Activated T-cell treated with anti-CD3 and anti-CD28 coated beads, Interleukin-2, amount 50 U/mL, for 72 hours (primary cell): ENCODE measurements at regions not wholly inside any gene's neighbourhood (a gene's known extent, or its start where the extent isn't known, plus 50 kb on each side); places are given as distances from the start of the nearest gene placed in this dataset.
"Not testable (repeated sequence)": the region's sequence is repeated elsewhere in the genome, so short reads cannot be mapped to it uniquely, and the experiment has no call there.

ENCODE experiments used
- ATAC-seq, 2 donors: fragments of 150-1000 bp; cut with Tn5 transposase; replicated peaks in 1 of 2; 2 replicates each; pipeline ENCODE4 v1.10.0; 2021; ENCODE audit warnings: moderate library complexity in 2 of 2, mild to moderate bottlenecking in 1 of 2
- DNase-seq, 2 donors: peaks; one replicate each; pipeline ENCODE4 v3.0.0; 2021 to 2022; ENCODE audit warnings: mixed read lengths in 1 of 2
- H3K27ac Mint-ChIP-seq: one replicate; pipeline ENCODE4 v1.8.0; 2022; ENCODE audit warnings: mild to moderate bottlenecking, moderate library complexity, mixed read lengths
- H3K27me3 Mint-ChIP-seq: one replicate; pipeline ENCODE4 v1.8.0; 2022; ENCODE audit warnings: low read depth, mixed read lengths
- H3K36me3 Mint-ChIP-seq, 2 donors: one replicate each; pipeline ENCODE4 v1.8.0; 2022; ENCODE audit warnings: mixed read lengths in 2 of 2, mild to moderate bottlenecking in 1 of 2; ENCODE audit not compliant: insufficient read depth in 2 of 2
- H3K4me1 Mint-ChIP-seq: one replicate; pipeline ENCODE4 v1.8.0; 2022; ENCODE audit warnings: low read depth, mixed read lengths
- H3K4me3 Mint-ChIP-seq, 2 donors: one replicate each; pipeline ENCODE4 v1.8.0; 2022; ENCODE audit warnings: mild to moderate bottlenecking in 2 of 2, mixed read lengths in 2 of 2, moderate library complexity in 2 of 2
- H3K9me3 Mint-ChIP-seq, 2 donors: one replicate each; pipeline ENCODE4 v1.8.0; 2022; ENCODE audit warnings: mixed read lengths in 2 of 2

- ATAC-seq (no peak), DNase-seq (no peak)
- Mint-ChIP-seq H3K27me3 (no peaks in the 10 kb centered on the region), H3K4me3 (no peak overlapping the region), H3K36me3 (peaks cover 0 to 2% of the 10 kb centered on the region in 2 donors), H3K4me1 (no peaks in the 10 kb centered on the region), H3K9me3 (peaks cover 6 to 12% of the 10 kb centered on the region in 2 donors), H3K27ac (no peak overlapping the region)
Observed at GRCh38 chr2:116489944-116490343, 1324.5 kb upstream of the DDX18 start.

- Mint-ChIP-seq H3K27ac (no peak overlapping the region), H3K4me3 (no peak overlapping the region), H3K9me3 (peaks cover 6 to 12% of the 10 kb centered on the region in 2 donors), H3K36me3 (peaks cover 0 to 2% of the 10 kb centered on the region in 2 donors), H3K27me3 (no peaks in the 10 kb centered on the region), H3K4me1 (no peaks in the 10 kb centered on the region)
- ATAC-seq: no peak
- DNase-seq: no peak
Observed at GRCh38 chr2:116490511-116491145, 1323.9 kb upstream of the DDX18 start.

GRCh38 chr2:116491292-116491691 lies 1323.2 kb upstream of the DDX18 start:
- DNase-seq (no peak), ATAC-seq (no peak)
- Mint-ChIP-seq H3K36me3 (peaks cover 0 to 2% of the 10 kb centered on the region in 2 donors), H3K4me1 (no peaks in the 10 kb centered on the region), H3K27me3 (no peaks in the 10 kb centered on the region), H3K27ac (no peak overlapping the region), H3K9me3 (peaks cover 4 to 11% of the 10 kb centered on the region in 2 donors), H3K4me3 (no peak overlapping the region)

- Mint-ChIP-seq H3K27me3 (no peaks in the 10 kb centered on the region), H3K27ac (no peak overlapping the region), H3K9me3 (peaks cover 0 to 5% of the 10 kb centered on the region in 2 donors), H3K36me3 (no peaks in the 10 kb centered on the region), H3K4me3 (no peak overlapping the region), H3K4me1 (no peaks in the 10 kb centered on the region)
- ATAC-seq (no peak), DNase-seq (no peak)
Observed at GRCh38 chr2:116499389-116499788, 1315.1 kb upstream of the DDX18 start.

GRCh38 chr2:116510117-116510671 lies 1304.3 kb upstream of the DDX18 start:
- Mint-ChIP-seq H3K27ac (no peak overlapping the region), H3K4me3 (no peak overlapping the region), H3K27me3 (no peaks in the 10 kb centered on the region), H3K4me1 (no peaks in the 10 kb centered on the region), H3K9me3 (peaks cover 3 to 7% of the 10 kb centered on the region in 2 donors), H3K36me3 (no peaks in the 10 kb centered on the region)
- ATAC-seq: no peak
- no peak for DNase-seq

- Mint-ChIP-seq H3K27ac (no peak overlapping the region), H3K4me1 (no peaks in the 10 kb centered on the region), H3K9me3 (peaks cover 3 to 7% of the 10 kb centered on the region in 2 donors), H3K4me3 (no peak overlapping the region), H3K27me3 (no peaks in the 10 kb centered on the region), H3K36me3 (no peaks in the 10 kb centered on the region)
- no peak for ATAC-seq
- no peak for DNase-seq
Observed at GRCh38 chr2:116511426-116511825, 1303.1 kb upstream of the DDX18 start.

GRCh38 chr2:116513991-116514390 lies 1300.5 kb upstream of the DDX18 start:
- Mint-ChIP-seq H3K36me3 (no peaks in the 10 kb centered on the region), H3K27me3 (no peaks in the 10 kb centered on the region)
- DNase-seq: no peak

GRCh38 chr2:116517936-116518335 lies 1296.6 kb upstream of the DDX18 start:
- H3K27me3 Mint-ChIP-seq: no peaks in the 10 kb centered on the region
- DNase-seq (no peak), ATAC-seq (no peak)
- no peaks in the 10 kb centered on the region for H3K36me3 Mint-ChIP-seq
- H3K4me1 Mint-ChIP-seq: no peaks in the 10 kb centered on the region
- no peak overlapping the region for H3K27ac Mint-ChIP-seq
- H3K4me3 Mint-ChIP-seq: no peak overlapping the region
- peaks cover 7 to 17% of the 10 kb centered on the region in 2 donors for H3K9me3 Mint-ChIP-seq

More at GRCh38 chr2:116513991-116514390, 1300.5 kb upstream of the DDX18 start:
- ATAC-seq: no peak
- Mint-ChIP-seq H3K27ac (no peak overlapping the region), H3K9me3 (peaks cover 8 to 11% of the 10 kb centered on the region in 2 donors), H3K4me3 (no peak overlapping the region), H3K4me1 (no peaks in the 10 kb centered on the region)

- Mint-ChIP-seq H3K27me3 (no peaks in the 10 kb centered on the region), H3K27ac (no peak overlapping the region), H3K4me1 (no peaks in the 10 kb centered on the region), H3K4me3 (no peak overlapping the region), H3K9me3 (peaks cover 9 to 12% of the 10 kb centered on the region in 2 donors), H3K36me3 (no peaks in the 10 kb centered on the region)
- ATAC-seq: no peak
- no peak for DNase-seq
Observed at GRCh38 chr2:116537811-116538210, 1276.7 kb upstream of the DDX18 start.

GRCh38 chr2:116545286-116546068 lies 1269.0 kb upstream of the DDX18 start:
- H3K4me1 Mint-ChIP-seq: no peaks in the 10 kb centered on the region
- H3K27me3 Mint-ChIP-seq: no peaks in the 10 kb centered on the region
- DNase-seq (no peak), ATAC-seq (no peak)
- no peak overlapping the region for H3K4me3 Mint-ChIP-seq
- H3K27ac Mint-ChIP-seq: no peak overlapping the region
- H3K9me3 Mint-ChIP-seq: peaks cover 3 to 5% of the 10 kb centered on the region in 2 donors
- H3K36me3 Mint-ChIP-seq: no peaks in the 10 kb centered on the region

- H3K4me1 Mint-ChIP-seq, H3K27me3 Mint-ChIP-seq, ATAC-seq, H3K36me3 Mint-ChIP-seq, H3K27ac Mint-ChIP-seq, H3K4me3 Mint-ChIP-seq, DNase-seq: not testable (repeated sequence)
- peaks cover 17 to 20% of the 10 kb centered on the region in 2 donors for H3K9me3 Mint-ChIP-seq
Observed at GRCh38 chr2:116552738-116553419, 1261.6 kb upstream of the DDX18 start.

- Mint-ChIP-seq H3K9me3 (peaks cover 9 to 15% of the 10 kb centered on the region in 2 donors), H3K4me3 (no peak overlapping the region), H3K4me1 (no peaks in the 10 kb centered on the region), H3K27ac (no peak overlapping the region), H3K36me3 (peaks cover 0 to 2% of the 10 kb centered on the region in 2 donors), H3K27me3 (no peaks in the 10 kb centered on the region)
- DNase-seq (no peak), ATAC-seq (no peak)
Observed at GRCh38 chr2:116580209-116580608, 1234.3 kb upstream of the DDX18 start.

- no peaks in the 10 kb centered on the region for H3K36me3 Mint-ChIP-seq
- DNase-seq (no peak), ATAC-seq (no peak)
- no peak overlapping the region for H3K27ac Mint-ChIP-seq
- no peak overlapping the region for H3K4me3 Mint-ChIP-seq
- no peaks in the 10 kb centered on the region for H3K4me1 Mint-ChIP-seq
- H3K9me3 Mint-ChIP-seq: peaks cover 7 to 13% of the 10 kb centered on the region in 2 donors
- H3K27me3 Mint-ChIP-seq: no peaks in the 10 kb centered on the region
Observed at GRCh38 chr2:116582850-116583249, 1231.6 kb upstream of the DDX18 start.
